GM23248 (cell line): ENCODE measurements at regions not wholly inside any gene's neighbourhood (a gene's known extent, or its start where the extent isn't known, plus 50 kb on each side); places are given as distances from the start of the nearest gene placed in this dataset.

Source experiments
- DNase-seq: peaks from one replicate; pipeline ENCODE4 v3.0.0-alpha.2; 2015
- H2AFZ ChIP-seq: fragments of 200-600 bp; sonication (generic); 2 replicates; pipeline ENCODE4 v1.6.1; 2016; ENCODE audit warnings: antibody characterized with exemption
- H3F3A ChIP-seq: fragments of 200-600 bp; sonication (generic); 2 replicates; pipeline ENCODE4 v1.6.1; 2016; ENCODE audit warnings: mild to moderate bottlenecking, antibody characterized with exemption, mixed run types; ENCODE audit not compliant: insufficient read depth
- H3K27ac ChIP-seq: fragments of 200-600 bp; sonication (generic); 2 replicates; pipeline ENCODE4 v1.5.1; 2016; ENCODE audit warnings: mild to moderate bottlenecking
- H3K27me3 ChIP-seq: fragments of 200-600 bp; sonication (generic); replicated peaks from 2 replicates; pipeline ENCODE4 v1.6.1; 2016; ENCODE audit warnings: mild to moderate bottlenecking; ENCODE audit not compliant: insufficient read depth
- H3K36me3 ChIP-seq: fragments of 200-600 bp; sonication (generic); 2 replicates; pipeline ENCODE4 v1.6.1; 2016; ENCODE audit warnings: low read depth, mild to moderate bottlenecking
- H3K4me1 ChIP-seq: fragments of 200-600 bp; sonication (generic); 2 replicates; pipeline ENCODE4 v1.6.1; 2016; ENCODE audit warnings: mild to moderate bottlenecking; ENCODE audit not compliant: insufficient read depth
- H3K4me2 ChIP-seq: fragments of 200-600 bp; sonication (generic); one replicate; pipeline ENCODE4 v1.6.1; 2016; ENCODE audit warnings: mild to moderate bottlenecking; ENCODE audit not compliant: unreplicated experiment
- H3K4me3 ChIP-seq: fragments of 200-600 bp; sonication (generic); 2 replicates; pipeline ENCODE4 v1.5.1; 2016; ENCODE audit warnings: mild to moderate bottlenecking
- H3K79me2 ChIP-seq: fragments of 200-600 bp; sonication (generic); 2 replicates; pipeline ENCODE4 v1.6.1; 2016; ENCODE audit warnings: mild to moderate bottlenecking; ENCODE audit not compliant: insufficient read depth
- H3K9ac ChIP-seq: fragments of 200-600 bp; sonication (generic); 2 replicates; pipeline ENCODE4 v1.6.1; 2016; ENCODE audit warnings: mild to moderate bottlenecking
- H3K9me2 ChIP-seq: fragments of 200-600 bp; sonication (generic); 2 replicates; pipeline ENCODE4 v1.6.1; 2016; ENCODE audit warnings: mixed run types, mild to moderate bottlenecking, moderate library complexity; ENCODE audit not compliant: insufficient read depth
- H3K9me3 ChIP-seq: fragments of 200-600 bp; sonication (generic); one replicate; pipeline ENCODE4 v1.6.1; 2017; ENCODE audit warnings: low read depth
- H4K20me1 ChIP-seq: fragments of 200-600 bp; sonication (generic); 2 replicates; pipeline ENCODE4 v1.6.0; 2016; ENCODE audit not compliant: insufficient read depth
- EZH2 ChIP-seq: fragments of 200-600 bp; sonication (generic); IDR thresholded peaks from 2 replicates; pipeline ENCODE4 v1.6.1; 2018; ENCODE audit warnings: antibody characterized with exemption, mild to moderate bottlenecking; ENCODE audit not compliant: insufficient read depth, poor library complexity, severe bottlenecking
- EZH2phosphoT487 ChIP-seq: fragments of 200-600 bp; sonication (generic); IDR thresholded peaks from 2 replicates; pipeline ENCODE4 v1.6.1; 2018; ENCODE audit warnings: antibody characterized with exemption, moderate library complexity, mild to moderate bottlenecking, low read depth; ENCODE audit not compliant: insufficient read depth
- WGBS, 2 experiments: methylation state at CpG; one replicate each; pipeline ENCODE4 v1.1.6; 2015 to 2017; ENCODE audit warnings: low lambda C conversion rate in 2 of 2, low coverage in 1 of 2; ENCODE audit errors: missing lambda C conversion rate in 2 of 2; 5-methylcytosine and 5-hydroxymethylcytosine counted together
- in situ Hi-C: fragments of 300-500 bp; cut with MboI; formaldehyde crosslinking; loops from 2 replicates; pipeline ENCODE4 v1.15.0; 2020

- Histone ChIP-seq H3F3A (no peaks in the 10 kb centered on the region), H3K4me1 (peaks cover 6% of the 10 kb centered on the region; the same call in 1 of the 2 replicates), H3K4me2 (no peak overlapping the region), H3K9me3 (no peaks in the 10 kb centered on the region), H4K20me1 (no peaks in the 10 kb centered on the region), H3K27ac (no peak overlapping the region), H2AFZ (no peak overlapping the region), H3K79me2 (no peaks in the 10 kb centered on the region), H3K27me3 (no peaks in the 10 kb centered on the region), H3K9ac (no peak overlapping the region), H3K4me3 (no peak overlapping the region), H3K9me2 (no peaks in the 10 kb centered on the region), H3K36me3 (no peaks in the 10 kb centered on the region)
- DNase-seq, result no peak
- no peak for TF ChIP-seq EZH2
- TF ChIP-seq EZH2phosphoT487, result no peak
- in situ Hi-C loops, result no loop called here
- WGBS, 2 experiments, result 25 to 26% methylated on average over 1 of the region's 1 CpG
Measured at GRCh38 chr6:105791179-105791578, 295.0 kb upstream of the PRDM1 start.

- Histone ChIP-seq H3K4me1 (peaks cover 6% of the 10 kb centered on the region; the same call in 1 of the 2 replicates), H4K20me1 (no peaks in the 10 kb centered on the region), H3K4me3 (no peak overlapping the region), H3F3A (no peaks in the 10 kb centered on the region), H3K9me2 (no peaks in the 10 kb centered on the region), H3K79me2 (no peaks in the 10 kb centered on the region), H3K27ac (no peak overlapping the region), H3K9me3 (no peaks in the 10 kb centered on the region), H3K4me2 (no peak overlapping the region), H3K36me3 (no peaks in the 10 kb centered on the region), H3K9ac (no peak overlapping the region), H2AFZ (peak overlapping the region; percentile 70), H3K27me3 (no peaks in the 10 kb centered on the region)
- peak; percentile 23 for DNase-seq
- TF ChIP-seq EZH2 (no peak), EZH2phosphoT487 (no peak)
- WGBS, 2 experiments, result 5 to 9% methylated on average over 1 of the region's 1 CpG
- in situ Hi-C loops, result no loop called here
Measured at GRCh38 chr6:105790635-105791034, 295.5 kb upstream of the PRDM1 start.

GRCh38 chr6:105789935-105790334 lies 296.2 kb upstream of the PRDM1 start:
- no peaks in the 10 kb centered on the region for H3K79me2 ChIP-seq
- H3K27me3 ChIP-seq, result no peaks in the 10 kb centered on the region
- no peaks in the 10 kb centered on the region for H3K9me2 ChIP-seq
- H2AFZ ChIP-seq, result peak overlapping the region; percentile 54; the same call in 1 of the 2 replicates
- no peak overlapping the region for H3K4me3 ChIP-seq
- no peak overlapping the region for H3K9ac ChIP-seq
- no peak overlapping the region for H3K4me2 ChIP-seq
- H3K9me3 ChIP-seq, result no peaks in the 10 kb centered on the region
- H3K27ac ChIP-seq, result no peak overlapping the region
- H3K36me3 ChIP-seq, result no peaks in the 10 kb centered on the region
- 39 to 43% methylated on average over 2 of the region's 2 CpGs for WGBS, 2 experiments
- peaks cover 6% of the 10 kb centered on the region; the same call in 1 of the 2 replicates for H3K4me1 ChIP-seq
- TF ChIP-seq EZH2 (no peak), EZH2phosphoT487 (no peak)
- no peaks in the 10 kb centered on the region for H3F3A ChIP-seq
- in situ Hi-C loops, result no loop called here
- H4K20me1 ChIP-seq, result no peaks in the 10 kb centered on the region
- no peak for DNase-seq

GRCh38 chr6:105787747-105788146 lies 298.4 kb upstream of the PRDM1 start:
- Histone ChIP-seq H2AFZ (no peak overlapping the region), H3K4me3 (no peak overlapping the region), H3K27ac (no peak overlapping the region), H3K9me2 (no peaks in the 10 kb centered on the region), H3K27me3 (no peaks in the 10 kb centered on the region), H3K9me3 (no peaks in the 10 kb centered on the region), H3K79me2 (no peaks in the 10 kb centered on the region), H3K4me2 (no peak overlapping the region), H3K4me1 (no peaks in the 10 kb centered on the region), H4K20me1 (no peaks in the 10 kb centered on the region), H3K36me3 (no peaks in the 10 kb centered on the region), H3F3A (no peaks in the 10 kb centered on the region), H3K9ac (no peak overlapping the region)
- TF ChIP-seq EZH2phosphoT487 (no peak), EZH2 (no peak)
- DNase-seq, result no peak
- WGBS, 2 experiments, result 91 to 97% methylated on average over 5 of the region's 5 CpGs
- in situ Hi-C loops, result no loop called here
